Activated T-cell treated with anti-CD3 and anti-CD28 coated beads for 1 hour (primary cell): ENCODE measurements at regions not wholly inside any gene's neighbourhood (a gene's known extent, or its start where the extent isn't known, plus 50 kb on each side); places are given as distances from the start of the nearest gene placed in this dataset.
"Not testable (repeated sequence)": the region's sequence is repeated elsewhere in the genome, so short reads cannot be mapped to it uniquely, and the experiment has no call there.

Experiments used
- DNase-seq: peaks from one replicate; pipeline ENCODE4 v3.0.0-alpha.2; 2020; ENCODE audit warnings: low read depth

- not testable (repeated sequence) for DNase-seq
Observed at GRCh38 chr1:221257548-221257947, 378.3 kb downstream of the HLX start.

GRCh38 chr1:221262677-221263076, 383.4 kb downstream of the HLX start:
- not testable (repeated sequence) for DNase-seq

DNA sequence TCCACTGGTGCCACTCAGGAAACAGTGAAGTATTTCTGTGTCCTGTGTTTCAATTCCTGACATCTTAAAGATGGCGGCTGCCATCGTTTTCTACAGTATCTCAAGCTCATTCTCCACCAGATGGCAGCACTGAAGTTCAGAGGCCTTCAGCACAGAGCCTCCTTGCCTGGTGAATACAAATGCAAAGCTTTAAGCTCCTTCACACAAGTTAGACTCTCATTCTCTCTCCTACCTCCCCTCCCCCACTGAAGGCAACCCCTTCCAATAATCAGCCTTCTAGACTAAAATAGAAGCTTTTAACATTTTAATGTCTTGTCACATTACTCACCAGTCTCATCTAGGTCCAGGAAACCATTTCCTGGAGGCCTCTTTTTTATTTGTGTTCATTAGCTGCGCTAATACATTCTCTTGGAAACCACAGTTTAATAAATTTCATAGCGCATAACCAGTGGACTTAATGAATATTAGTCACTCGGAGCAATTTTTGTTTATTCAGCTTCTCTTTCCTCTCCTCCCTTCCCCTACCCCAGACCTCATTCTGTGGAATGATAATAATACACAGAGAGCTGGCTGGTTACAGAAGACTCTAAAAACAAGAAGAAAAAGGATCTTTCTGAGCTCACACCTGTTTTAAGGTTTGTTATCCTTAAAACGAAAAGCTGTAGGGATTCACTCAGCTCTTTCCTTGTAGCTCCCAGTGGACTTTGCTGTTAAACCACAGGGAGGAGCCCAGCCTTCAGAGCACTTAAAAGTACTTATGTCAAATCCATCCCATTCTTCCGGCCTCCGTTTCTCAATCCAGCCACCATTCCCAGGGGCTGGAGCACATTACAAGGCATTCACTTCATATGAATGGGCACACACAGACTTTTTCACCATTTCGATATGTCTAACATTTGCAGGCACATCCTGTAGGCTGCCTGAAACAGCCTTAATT, 384.9 kb downstream of the HLX start:
- peak; percentile 5 for DNase-seq

DNA sequence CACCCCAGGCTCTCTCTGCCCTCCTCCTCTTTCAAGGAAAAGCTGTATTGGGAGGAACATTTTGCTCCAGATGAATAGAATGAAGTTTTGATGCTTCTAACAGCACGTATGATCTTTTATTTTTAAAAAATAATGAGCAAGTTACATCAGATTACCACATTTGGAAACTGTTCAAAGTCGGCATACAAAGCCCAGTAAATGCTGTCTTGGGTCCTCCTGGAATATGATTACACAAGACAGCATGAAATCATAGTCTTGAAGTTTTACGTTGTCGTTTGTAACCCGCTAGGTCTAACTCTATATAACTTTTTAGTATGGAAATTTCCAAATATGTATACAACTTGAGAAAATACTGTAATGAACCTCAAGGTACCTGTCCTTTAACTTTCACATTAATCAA, 385.6 kb downstream of the HLX start:
- DNase-seq, result no peak

GRCh38 chr1:221268295-221268694, 389.1 kb downstream of the HLX start:
- DNase-seq, result no peak

GRCh38 chr1:221271701-221272100, 392.5 kb downstream of the HLX start:
- DNase-seq, result no peak

DNA sequence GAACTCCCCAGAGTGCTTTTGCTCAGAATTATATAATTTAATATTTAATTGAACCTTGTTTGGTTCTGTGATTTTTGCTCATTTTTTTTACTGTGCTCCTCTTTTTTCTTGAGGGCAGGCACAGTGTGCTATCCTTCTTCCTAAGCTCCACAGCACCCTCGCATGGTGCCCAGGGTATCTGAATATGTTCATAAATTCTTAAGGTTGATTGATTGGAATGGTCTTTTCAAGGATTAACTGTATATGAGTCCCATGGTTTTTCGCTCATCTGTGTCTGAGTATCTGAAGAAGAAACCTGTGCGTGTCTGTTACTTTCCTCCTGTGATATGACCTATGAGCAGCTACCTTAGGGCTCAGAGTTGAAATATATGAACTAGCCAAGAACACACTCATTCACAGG, 393.7 kb downstream of the HLX start:
- no peak for DNase-seq

DNA sequence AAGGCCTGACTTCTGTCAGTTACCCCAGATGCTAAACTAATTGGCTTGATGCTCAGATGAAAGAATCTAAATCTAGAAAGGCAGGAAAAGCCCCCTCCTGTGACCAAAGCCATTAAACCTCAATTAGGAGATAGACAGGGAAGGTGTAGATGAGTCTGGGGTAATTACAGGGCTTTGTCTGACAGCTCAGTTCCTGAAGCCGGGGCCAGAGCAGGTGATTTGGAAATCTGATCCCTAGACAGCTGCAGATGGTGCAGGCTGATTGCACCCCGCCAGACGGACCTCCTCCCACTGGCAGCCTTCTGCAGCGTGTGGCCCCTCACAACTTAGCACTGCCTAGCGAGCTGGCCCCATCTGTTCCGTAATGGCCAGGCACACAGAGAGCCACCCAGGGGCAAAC, 395.1 kb downstream of the HLX start:
- no peak for DNase-seq

DNA sequence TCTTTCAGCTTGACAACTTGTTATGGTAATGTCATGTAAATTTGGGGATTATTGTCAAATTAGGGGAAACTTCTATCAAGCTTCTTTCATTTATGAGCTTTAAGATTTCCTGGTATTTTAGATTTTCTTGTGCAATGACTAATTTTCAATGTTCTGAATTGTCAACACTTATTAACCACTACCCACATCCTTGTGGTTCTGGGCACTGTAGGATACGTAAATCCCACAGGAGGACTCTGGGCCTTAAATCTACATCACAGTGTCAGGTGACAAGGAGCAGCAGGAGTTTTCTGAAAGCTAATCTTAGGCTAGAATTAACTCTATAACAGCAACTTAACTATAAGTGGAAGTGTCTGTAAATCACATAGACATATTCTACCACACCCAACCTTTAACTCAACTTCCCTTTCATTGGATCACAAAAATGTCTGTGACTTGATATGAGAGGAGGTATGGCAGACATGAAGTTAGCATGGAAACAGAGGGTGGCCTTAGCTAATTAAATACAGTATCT, 397.7 kb downstream of the HLX start:
- no peak for DNase-seq

- no peak for DNase-seq
Observed at GRCh38 chr1:221279146-221279545, 399.9 kb downstream of the HLX start.

DNA sequence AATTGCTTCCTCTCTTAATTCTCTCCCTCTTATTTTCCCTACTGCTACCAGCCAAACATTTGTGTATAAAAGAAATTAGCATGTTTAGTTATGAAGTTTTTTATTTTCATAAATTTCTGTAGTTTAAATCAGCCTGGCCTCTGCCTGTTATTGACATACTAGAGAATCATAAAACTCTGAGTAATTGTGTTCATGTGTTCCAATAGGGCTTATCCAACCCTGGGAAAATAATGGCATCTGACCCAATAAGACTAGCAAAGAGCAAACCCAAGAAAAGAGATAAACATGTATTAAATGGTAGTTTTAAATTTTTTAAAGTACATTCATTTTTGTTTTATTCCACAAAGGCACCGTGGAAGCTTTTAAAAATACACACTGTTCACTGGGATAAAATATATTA, 404.3 kb downstream of the HLX start:
- no peak for DNase-seq

DNA sequence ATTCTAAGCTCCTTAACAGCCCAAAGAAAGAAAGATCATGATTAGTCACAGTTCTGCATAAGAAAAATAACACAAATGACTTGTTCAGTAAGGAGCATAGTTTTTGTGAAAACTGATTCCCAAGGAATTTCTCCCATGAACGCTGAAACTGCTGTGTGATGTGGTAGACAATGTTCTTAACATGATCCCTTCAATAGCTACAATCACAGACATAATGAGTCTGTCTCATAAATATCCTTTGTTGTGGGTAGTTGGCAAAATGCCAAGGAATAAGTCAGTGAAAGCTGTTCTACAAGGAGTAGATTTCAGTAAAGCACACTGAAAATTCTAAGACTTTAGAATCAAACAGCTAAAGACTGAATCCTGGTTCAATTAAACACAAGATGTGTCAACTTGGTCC, 404.8 kb downstream of the HLX start:
- no peak for DNase-seq

DNA sequence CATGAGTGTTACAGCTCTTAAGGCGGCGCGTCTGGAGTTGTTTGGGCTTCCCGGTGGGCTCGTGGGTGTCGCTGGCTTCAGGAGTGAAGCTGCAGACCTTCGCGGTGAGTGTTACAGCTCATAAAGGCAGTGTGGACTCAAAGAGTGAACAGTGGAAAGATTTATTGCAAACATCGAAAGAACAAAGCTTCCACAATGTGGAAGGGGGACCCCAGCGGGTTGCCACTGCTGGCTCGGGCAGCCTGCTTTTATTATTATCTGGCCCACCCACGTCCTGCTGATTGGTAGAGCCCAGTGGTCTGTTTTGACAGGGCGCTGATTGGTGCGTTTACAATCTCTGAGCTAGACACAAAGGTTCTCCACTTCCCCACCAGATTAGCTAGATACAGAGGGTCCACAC, 405.7 kb downstream of the HLX start:
- not testable (repeated sequence) for DNase-seq

DNA sequence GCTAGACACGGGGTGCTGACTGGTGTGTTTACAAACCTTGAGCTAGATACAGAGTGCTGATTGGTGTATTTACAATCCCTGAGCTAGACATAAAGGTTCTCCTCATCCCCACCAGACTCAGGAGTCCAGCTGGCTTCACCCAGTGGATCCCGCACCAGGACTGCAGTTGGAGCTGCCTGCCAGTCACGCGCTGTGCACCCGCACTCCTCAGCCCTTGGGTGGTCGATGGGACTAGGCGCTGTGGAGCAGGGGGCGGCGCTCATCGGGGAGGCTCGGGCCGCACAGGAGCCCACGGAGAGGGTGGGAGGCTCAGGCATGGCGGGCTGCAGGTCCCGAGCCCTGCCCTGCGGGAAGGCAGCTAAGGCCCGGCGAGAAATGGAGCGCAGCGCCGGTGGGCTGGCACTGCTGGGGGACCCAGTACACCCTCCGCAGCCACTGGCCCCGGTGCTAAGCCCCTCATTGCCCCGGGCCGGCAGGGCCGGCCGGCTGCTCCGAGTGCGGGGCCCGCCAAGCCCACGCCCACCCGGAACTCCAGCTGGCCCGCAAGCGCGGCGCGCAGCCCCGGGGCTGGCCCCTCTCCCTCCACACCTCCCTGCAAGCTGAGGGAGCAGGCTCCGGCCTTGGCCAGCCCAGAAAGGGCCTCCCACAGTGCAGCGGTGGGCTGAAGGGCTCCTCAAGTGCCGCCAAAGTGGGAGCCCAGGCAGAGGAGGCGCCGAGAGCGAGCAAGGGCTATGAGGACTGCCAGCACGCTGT, 406.4 kb downstream of the HLX start:
- not testable (repeated sequence) for DNase-seq

DNA sequence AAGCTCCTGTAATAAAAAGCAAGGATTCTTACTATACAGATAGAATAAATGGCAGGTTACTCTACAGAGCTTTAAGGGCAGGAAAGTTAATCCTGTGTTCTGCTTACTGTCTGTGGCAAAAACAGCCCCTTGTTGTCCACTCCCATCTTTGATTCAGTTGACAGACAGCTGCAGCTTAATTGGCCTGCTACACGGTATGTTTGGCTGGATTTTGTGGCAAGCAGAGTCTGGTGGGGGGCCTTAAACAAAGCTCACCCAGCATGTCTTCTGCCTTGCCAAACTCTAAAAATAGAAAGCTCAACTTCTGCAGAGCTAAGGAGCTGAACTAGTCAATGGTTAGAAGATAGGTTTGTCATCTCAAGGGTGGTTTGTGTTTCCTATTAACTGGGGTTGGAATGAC, 407.2 kb downstream of the HLX start:
- no peak for DNase-seq

- DNase-seq, result no peak
Observed at GRCh38 chr1:221289103-221289502, 409.9 kb downstream of the HLX start.

GRCh38 chr1:221290669-221291068, 411.4 kb downstream of the HLX start:
- no peak for DNase-seq

DNA sequence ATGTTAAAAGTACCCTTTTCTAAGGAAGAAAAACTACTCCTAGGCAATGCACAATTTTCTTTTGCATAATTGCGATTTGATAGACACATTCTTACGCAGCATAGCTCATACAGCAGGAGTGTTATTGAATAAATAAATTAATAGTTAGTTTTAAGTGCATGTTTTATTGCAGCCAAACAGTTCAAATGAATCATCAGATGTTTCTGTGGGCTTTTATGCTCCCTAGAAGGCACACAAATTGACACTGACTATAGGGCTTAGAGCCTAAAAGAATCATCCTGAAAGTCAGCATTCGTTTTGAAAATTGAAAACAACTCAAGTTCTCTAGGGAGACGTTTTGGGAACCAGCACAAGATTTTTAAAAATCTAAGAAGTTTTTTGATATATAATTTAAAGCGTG, 411.9 kb downstream of the HLX start:
- no peak for DNase-seq

GRCh38 chr1:221292652-221293051, 413.4 kb downstream of the HLX start:
- DNase-seq, result no peak

DNA sequence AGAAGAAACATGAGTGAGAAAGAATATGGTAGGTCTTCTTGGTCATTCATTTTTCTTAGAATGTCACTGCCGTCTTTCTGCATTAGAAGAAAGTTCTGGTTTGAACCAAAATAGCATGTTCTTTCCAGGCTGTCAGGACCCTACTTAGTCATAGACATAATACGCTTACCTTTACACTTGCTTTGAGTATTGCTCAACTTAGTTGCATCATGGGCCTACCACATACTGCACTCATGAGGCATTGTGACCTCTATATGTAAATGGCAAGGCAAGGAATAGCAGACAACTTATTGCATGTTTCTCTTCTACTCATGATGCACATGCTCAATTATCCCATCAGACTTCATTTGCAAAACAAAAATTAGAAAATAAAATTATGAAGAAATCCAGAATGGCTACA, 415.0 kb downstream of the HLX start:
- no peak for DNase-seq

DNA sequence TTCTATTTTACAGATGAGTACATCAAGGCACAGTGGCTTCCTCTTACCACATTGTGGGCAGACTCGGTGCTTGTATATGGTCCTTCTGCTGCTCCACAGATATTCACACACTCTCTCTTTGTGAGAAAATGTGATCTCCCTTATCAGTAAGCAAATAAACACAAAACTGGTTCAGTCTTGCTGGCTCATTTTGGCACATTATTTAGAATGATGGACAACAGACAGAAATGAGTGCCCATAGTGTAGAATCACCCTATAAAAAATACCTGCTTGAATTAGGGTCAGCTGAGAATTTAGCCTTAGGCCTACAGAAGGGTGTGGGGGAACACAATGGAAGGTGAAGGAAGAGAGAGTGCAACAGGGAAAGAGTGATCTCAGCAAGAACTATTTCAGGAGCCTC, 423.1 kb downstream of the HLX start:
- DNase-seq, result no peak

GRCh38 chr1:221302810-221303209, 423.6 kb downstream of the HLX start:
- DNase-seq, result no peak

DNA sequence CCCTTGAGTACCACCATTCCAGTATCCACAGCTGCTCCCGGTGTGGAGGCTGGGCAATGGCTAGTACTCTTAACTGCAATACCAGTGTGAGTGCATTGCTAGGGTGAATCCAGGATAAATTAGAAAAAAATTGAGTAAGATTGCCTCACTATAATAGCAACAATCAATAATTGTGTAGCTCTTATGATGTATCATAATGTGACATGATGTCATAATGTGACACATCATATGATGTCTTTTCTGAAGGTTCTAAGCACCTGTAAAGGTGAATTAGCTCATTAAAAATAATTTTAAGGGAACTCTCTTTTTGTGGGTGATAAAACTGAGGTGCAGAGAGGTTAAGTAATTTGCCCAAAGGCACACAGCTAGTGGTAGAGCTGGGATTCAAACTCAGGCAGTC, 424.4 kb downstream of the HLX start:
- DNase-seq, result no peak
